GM18868 (cell line): ENCODE measurements at regions not wholly inside any gene's neighbourhood (a gene's known extent, or its start where the extent isn't known, plus 50 kb on each side); places are given as distances from the start of the nearest gene placed in this dataset.

Experiments used
- ATAC-seq: cut with Tn5 transposase; IDR thresholded peaks from one replicate; pipeline ENCODE4 v1.9.1; 2021; ENCODE audit warnings: mild to moderate bottlenecking, moderate library complexity; ENCODE audit not compliant: unreplicated experiment

DNA sequence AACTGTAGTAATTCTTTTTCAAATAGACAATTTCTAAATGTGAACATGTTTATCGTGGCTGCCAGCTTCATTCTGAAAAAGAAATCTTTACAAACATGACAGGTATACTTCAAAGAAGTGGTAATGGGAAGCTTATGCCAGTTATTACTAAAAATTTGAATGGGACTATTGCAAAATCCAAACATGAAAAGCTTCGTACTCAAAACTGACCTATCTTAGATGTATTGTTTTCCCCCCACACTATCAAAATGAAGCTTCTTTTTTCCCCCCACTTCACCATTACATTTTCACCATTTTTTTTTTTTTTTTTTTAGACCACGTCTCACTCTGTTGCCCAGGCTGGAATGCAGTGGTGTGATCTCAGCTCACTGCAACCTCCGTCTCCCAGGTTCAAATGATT lies 50.4 kb upstream of the SERTAD2 start:
- ATAC-seq = no peak

DNA sequence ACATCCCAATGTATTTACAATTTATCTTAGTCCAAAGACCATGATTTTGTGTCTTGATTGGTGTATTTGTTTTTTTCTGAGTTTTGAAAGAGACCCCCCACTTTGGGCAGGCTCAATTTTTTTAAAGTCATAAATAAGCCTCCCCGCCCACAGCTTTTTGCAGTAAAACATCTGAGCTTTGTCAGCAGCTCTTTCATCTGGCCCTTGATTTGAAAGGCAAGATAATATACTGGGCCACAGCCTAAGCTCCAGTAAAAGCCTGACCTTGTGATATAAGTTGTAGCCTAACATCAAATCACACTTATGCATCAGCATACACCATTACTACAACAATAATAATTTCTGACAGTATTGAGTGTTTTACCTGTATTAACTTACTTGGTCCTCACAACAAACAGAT lies 51.3 kb upstream of the SERTAD2 start:
- no peak for ATAC-seq

DNA sequence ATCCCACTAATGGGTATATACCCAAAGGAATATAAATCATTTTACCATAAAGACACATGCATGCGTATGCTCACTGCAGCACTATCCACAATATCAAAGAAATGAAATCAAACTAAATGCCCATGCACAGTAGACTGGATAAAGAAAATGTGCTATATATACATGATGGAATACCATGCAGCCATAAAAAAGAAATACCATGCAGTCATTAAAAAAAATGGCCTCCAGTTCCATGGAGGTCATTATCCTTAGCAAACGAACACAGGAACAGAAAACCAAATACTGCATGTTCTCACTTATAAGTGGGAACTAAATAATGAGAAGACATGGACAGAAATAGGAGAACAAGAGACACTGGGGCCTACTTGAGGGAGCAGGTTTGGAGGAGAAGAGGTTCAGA lies 53.6 kb upstream of the SERTAD2 start:
- ATAC-seq = no peak

DNA sequence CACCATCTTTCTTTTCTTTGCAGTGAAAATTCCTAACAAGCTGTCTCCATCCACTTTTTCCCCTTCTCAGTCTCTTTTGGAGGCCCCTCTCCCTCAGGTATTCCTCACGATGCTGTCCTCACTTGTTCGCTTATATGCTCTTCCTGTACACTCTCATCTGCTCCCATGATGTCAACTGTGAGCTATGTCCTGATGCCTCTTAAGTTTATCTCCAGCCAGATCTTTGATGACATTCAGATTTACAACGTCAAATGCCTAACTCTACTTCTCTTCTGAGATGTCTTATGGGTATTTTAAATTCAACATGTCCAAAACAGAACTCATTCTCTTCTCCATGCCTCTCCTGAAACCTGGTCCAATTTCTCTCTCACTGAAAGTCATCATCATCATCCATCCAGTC lies 55.1 kb upstream of the SERTAD2 start:
- ATAC-seq = no peak

DNA sequence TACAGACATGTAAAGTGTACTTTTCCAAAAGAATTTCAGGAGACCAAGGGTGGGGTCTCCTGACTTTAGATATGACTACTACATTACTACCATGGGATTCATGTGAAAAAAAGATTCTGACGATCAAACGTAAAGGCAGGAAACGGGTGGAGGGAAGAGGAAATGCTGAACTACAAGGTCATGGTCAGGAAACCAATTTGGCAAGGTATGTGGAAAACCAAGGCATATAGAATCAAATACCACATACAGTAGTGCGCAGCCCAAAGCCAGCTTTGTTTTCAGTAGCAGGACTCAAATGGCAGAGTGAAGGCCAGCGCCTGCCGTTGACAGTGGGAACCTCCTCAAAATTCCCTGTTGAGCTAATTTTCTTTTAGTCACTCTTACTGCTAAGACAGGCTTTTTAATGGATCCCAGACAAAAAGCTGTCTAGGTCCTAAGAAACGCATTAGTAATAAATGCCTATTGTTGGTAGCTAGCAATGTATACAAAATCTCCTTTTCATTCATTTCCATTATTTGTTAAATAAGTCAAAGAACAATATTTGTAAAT lies 57.6 kb upstream of the SERTAD2 start:
- ATAC-seq = no peak

DNA sequence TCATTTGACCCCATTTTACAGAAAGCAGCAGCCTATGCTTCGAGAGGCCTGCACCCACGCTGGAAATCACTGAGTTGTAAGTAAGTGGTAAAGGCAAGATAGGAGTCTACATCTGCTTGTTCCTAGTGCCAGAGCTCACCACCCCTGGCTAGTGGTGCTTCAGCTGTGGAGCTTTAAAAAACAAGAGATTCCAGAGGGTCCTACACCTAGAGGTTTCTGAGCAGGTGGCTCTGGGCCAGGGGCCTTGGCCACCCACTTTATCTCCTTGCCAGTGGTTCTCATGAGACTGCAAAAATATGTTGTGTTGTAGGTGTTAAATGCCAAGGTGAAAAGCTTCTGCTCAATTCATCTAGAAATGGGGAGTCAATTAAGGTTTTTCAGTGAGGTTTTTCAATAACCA lies 60.0 kb upstream of the SERTAD2 start:
- ATAC-seq = no peak

DNA sequence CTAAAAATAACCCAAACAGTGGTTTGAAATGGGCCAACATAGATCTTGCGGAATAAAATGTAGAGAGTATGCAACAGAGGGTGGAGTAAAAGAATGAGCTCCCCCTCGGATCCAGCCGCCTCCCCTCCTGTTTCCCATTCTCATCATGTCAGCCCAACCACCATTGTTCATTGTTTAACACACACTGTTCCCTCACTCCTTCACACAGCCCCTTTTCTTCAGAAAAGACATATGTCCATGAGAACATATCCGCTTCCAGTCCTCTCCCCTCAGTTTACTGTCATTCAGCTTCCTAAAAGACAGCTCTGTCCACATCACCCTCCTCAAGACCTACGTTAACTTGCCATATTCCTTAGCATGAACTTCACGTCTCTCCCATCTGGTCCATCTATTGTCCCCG lies 62.9 kb upstream of the SERTAD2 start:
- ATAC-seq = no peak

DNA sequence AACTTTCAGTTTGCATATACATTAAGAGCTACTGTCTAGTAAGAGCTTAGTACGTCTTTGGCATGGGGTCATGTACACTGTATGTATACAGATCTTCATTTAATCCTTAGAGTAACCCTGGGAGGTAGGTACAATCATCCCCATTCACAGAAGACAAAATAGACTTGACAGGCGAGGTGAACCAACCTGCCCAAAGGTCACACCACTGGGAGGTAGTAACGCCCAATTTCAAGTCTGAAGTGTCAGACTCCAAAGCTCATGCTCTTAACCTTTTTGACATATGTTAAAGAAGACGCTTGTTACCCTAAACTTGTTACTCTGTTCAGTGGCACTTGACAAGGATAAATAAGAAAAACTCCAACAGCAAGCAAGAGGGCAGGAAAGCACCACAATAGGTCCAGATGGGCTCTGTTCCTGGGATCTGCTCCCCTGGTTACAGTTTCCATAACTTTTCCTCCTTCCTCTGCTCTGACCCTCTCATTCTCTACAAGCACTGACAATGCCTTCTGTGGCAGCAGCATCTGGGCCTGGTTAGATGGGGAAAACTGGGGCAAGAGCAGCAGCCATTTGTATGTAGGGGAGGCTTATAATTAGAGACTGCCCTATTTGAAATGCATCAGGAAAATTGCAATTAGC lies 64.7 kb upstream of the SERTAD2 start:
- ATAC-seq = no peak

DNA sequence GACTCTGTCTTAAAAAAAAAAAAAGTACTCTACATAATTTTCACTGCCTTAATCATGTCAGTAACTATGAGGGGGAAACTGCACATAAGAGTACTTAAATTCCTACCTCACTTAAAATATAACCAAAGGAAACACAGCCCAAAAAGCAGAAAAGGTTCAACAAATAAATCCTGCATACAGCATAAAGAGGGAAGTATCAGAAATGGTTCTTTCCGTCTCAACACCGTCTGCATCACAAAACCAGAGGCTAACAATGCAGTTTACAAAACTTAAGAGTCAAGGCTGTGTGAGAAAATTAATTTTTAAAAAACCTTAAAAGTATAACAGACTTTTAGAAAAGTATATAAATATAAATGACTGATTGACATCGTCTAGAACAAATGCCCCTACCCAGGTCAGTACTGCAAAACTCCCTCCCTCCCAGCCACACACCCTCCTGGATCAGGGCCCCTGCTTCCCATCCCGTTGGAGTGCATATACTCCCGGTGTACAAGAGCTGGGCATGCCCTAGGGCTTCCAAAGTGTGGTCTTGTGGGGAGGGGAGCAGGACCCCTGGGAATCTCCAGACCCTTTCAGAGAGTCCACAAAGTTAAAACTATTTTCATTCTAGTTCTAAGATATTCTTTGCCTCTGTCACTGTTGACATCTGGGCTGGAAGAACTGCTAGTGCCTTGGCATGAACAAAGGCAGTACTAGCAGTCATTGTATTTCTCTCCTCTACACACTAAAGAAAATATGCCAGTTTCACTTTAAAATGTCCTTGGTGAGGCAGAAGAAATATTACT lies 67.0 kb upstream of the SERTAD2 start:
- ATAC-seq = no peak

DNA sequence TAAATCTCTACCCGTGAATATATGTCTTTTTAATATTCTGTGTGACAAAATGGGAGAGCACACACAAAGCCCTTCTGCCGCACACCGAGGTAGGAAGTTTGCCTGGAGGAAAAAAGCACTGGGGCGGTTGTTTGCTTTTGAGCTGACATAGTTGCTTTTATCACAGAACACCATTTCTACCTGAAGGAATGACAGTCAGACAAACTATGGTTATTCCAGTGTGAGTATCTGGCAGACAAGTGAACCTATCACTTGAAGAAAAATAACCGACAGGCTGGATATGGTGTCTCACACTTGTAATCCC lies 67.6 kb upstream of the SERTAD2 start:
- ATAC-seq = no peak

DNA sequence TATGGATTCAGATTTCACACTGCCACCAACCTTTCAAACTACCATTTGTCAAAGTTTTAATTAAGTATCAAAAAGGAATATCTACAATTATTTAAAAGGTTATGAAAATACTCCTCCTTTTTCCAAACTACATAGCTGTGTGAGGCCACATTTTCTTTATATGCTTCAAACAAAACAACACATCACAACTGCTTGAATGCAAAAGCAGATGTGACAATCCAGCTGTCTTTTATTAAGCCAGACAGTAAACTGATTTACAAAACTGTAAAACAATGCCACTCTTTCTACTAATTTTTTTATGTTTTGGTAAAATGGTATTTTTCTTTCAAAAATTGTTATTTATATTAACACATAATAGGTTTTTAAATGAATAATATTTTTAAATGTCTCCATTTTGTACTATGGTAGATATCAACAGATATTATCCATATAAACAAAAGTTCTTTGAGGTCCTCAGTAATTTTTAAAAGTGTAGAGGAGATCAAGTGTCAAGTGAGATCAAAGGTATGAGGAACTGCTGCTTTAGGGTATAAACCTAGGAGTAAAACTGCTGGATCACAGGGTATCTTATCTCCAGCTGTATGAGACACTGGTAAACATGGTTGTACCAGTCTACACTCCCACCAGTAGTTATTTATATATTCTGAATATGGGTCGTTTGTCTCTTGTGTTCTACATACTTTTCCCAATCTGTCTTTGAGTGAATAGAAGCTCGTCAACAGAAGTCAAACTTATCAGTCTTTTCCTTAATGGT lies 68.8 kb upstream of the SERTAD2 start:
- no peak for ATAC-seq

DNA sequence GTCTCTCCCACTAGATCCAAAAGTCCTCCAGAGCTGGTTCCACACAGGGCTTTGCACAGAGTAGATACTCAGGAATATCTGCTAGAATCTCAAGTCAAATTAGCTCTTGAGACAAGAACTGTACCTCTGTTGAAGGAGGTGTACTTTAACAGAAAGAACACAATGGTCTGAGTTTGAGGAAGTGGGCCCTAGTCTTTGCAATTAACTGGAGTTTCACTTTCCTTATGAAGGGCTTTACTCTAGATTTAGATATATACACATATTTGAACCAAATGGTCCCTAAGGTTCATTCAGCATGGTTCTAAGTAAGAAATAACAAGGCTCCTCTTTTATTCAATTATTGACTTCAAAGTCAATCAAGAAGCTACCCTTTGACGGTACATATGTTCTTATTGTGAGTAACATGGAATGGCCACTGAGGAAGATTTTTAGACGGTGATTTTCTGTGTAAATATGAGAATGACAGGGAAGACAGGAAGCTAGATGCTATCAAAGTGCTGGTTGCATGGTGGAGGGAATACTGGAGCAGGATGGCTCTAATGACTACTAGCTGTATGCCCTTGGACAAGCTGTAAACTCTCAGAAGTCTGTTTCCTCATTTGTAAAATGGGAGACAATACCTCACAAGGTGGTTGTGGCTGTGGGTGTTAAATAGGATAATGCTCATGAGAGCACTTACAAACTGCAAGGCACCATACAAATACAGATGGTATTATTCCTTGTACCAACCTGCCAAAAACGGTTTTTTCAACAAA lies 73.5 kb upstream of the SERTAD2 start:
- peak; percentile 80 for ATAC-seq

DNA sequence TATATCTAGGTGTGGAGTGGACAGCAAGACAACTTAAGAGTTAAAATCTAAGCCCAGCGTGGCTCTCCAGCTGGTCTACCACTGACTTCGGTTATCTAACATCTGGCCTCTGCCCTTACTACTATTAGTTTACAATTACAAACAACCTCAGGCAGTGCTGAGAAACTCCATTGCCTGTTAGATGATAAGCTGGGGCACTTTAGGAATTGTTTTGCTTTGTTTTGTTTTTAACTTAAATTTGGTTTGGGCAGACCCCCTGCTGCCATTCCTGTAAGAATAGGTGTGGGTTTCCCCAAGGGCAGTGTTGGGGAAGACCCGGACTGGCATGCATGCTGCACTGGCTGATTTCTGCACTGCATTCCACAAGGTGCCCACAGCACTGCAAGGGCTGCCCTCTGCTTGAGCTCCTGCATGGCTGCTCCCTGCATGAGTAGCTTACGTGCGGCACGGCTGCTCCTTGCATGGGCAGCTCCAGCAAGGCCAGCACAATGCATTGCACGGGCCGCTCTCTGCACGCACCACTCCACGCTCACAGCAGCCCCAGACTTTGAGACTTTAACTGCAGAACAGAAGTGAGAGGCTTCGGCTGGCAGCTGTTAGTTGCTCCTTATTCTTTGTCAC lies 74.2 kb upstream of the SERTAD2 start:
- ATAC-seq = no peak

DNA sequence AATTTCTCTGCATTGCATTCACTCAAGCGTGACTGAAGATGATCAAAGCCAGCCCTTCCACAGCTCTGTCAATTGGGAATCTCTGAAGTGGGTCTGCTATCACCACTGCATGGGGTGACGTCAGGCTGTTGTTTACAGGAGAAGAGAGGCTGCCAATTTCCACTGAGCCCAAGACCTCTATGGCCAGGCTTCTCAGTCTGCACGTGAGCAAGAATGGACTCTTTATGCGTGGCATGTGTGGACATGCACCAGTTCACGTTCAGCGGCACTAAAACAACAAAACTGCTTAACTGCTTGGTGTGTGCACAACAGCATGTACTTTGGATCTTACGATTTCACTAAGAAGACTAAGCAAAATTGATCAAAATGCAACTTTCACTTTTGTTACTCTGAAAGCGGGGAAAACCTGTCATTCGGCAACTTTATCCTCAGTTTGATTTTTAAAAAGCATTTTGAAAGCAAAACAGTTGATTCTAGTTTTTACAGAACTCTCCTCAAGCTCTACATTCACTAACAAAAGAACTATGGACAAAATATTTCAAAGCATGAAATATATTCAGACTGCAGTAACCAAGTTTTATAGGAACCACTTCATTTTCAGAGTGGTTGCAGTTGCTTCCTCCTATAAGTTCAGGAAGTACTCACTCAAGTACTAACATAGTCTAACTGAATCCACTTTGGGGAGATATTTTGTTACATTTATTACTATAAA lies 77.0 kb upstream of the SERTAD2 start:
- peak; percentile 37 for ATAC-seq

DNA sequence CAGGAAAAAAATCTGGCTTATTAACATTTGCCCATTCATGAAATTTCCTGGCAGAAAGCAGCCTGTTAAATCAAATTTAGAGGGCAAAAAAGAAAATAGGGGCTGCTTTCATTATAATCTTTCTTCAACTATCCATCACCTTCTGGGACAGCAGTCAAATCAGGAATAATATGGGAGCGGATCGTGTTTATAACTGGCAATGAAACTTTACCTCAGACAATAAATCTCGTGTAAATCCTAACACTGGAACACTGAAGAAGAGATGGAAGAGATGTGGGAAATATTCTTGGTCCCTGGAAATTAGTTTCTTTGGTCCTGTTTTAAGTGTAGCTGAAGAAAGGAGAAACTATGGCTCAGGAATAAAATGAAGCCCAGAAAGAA lies 77.5 kb upstream of the SERTAD2 start:
- no peak for ATAC-seq

DNA sequence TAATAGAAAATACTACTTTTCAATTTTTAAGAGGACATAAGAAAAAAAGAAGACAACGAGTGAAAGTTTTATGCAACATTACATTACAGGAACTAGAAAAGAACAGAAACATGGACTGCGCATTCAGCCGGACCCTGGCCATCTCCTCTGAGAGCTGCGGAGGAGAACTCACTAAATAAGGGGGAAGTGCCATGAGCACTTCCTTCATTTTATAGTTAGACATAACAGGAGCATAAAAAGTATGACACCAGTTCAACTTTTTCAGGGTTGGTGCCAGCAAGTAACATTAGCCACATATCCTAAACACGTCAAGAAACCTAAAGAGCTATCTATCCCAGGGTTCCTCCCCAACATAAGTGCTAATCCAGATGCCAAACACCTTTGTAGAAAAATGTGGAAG lies 78.0 kb upstream of the SERTAD2 start:
- no peak for ATAC-seq

DNA sequence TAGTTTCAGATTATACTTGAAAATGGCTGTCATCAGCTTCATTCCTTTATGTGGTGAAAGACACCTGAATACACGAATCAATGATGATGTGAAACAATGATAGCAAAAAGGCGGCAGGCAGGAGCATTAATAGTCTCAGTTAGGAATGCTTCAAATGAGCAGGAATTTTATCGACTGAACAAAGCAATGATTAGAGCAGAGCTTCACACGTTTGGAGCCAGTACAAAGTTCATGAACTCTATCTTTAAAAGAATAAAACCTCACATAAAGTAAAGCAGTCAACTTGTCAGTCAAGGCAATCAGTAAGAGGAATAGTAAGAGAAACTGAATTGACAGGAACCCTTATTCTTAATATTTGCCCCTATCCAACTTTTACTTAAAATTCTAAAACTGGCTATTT lies 78.4 kb upstream of the SERTAD2 start:
- no peak for ATAC-seq

DNA sequence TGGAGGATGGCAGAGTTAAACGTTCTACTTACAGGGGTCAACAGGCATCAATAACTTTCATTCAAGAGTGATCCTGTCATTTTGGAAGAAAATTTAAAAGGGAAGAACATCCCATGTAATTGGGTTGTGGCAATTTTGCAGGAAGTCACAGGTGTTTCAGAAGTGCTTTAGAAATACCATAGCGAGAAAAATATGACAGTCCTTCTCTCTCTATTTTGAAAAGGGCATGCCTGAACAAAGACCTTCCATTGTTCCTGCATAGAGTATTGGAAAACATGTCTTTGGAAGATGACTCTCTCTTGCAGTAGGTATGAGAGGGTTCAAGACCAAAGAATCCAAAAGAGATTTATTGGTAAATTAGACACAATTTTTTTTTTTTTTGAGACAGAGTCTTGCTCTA lies 81.8 kb upstream of the SERTAD2 start:
- no peak for ATAC-seq

DNA sequence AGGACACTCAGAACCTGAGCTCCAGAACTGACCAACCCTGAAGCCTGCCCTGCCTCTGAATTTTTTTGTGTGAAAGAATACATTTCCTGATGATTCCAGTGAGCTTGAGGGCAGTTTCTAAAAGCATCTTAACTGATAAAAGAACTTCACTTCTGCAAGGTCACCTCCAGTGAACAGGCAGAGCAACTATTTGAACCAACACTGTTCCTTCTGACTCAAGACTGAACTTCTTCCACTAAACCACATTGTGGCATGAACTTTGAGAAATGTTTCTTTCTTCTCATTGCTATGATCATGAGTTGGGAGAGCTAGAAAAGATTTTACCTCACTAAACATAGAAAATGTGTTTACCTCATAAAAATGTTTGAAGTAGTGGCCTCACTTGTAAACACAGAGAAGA lies 83.8 kb upstream of the SERTAD2 start:
- ATAC-seq = peak; percentile 72

DNA sequence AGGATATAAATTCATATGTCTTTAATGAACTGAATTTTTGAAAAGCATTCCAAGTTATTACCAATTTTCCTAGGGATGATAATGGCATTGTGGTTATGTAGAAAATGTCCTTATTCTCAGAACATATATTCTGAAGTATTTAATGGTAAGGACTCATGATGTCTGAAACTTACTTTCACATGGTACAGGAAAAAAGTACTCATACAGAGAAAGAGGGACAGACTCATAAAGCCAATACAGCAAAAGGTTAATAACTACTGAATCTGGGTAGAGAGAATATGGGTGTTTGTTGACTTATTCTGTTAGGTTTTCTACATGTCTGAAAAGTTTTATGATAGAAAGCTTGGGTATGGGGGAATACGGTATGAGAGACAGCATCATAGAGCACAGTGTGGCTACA lies 84.3 kb upstream of the SERTAD2 start:
- peak; percentile 90 for ATAC-seq
